NOMO-1 (cell line): ENCODE measurements at regions not wholly inside any gene's neighbourhood (a gene's known extent, or its start where the extent isn't known, plus 50 kb on each side); places are given as distances from the start of the nearest gene placed in this dataset.

Source experiments
- DNase-seq, 2 experiments: peaks; one replicate each; lab custom pipeline; 2025; ENCODE audit not compliant: unreplicated experiment in 2 of 2; lab: John Stamatoyannopoulos, UW

GRCh38 chr1:228913626-228914414, 178.5 kb downstream of the RHOU start:
- no peak for DNase-seq

GRCh38 chr1:228914700-228915099, 179.4 kb downstream of the RHOU start:
- no peak for DNase-seq

- no peak for DNase-seq
These were observed 182.1 kb downstream of the RHOU start for GRCh38 chr1:228917342-228917741.

GRCh38 chr1:228917755-228918154, 182.5 kb downstream of the RHOU start:
- DNase-seq: no peak

- no peak for DNase-seq
These were observed 183.1 kb downstream of the RHOU start for GRCh38 chr1:228918335-228918734.

- no peak for DNase-seq
These were observed 184.6 kb downstream of the RHOU start for GRCh38 chr1:228919914-228920313.

- DNase-seq: no peak
These were observed 185.6 kb downstream of the RHOU start for GRCh38 chr1:228920831-228921230.

GRCh38 chr1:228921481-228921880, 186.2 kb downstream of the RHOU start:
- DNase-seq: peak; percentile 71 to 77

- DNase-seq: no peak
These were observed 187.6 kb downstream of the RHOU start for GRCh38 chr1:228922722-228923376.

- DNase-seq: no peak
These were observed 188.9 kb downstream of the RHOU start for GRCh38 chr1:228923973-228924686.

GRCh38 chr1:228925691-228926090, 190.4 kb downstream of the RHOU start:
- DNase-seq: no peak

GRCh38 chr1:228927421-228927820, 192.1 kb downstream of the RHOU start:
- no peak for DNase-seq

- DNase-seq: no peak
These were observed 192.9 kb downstream of the RHOU start for GRCh38 chr1:228927946-228928898.

GRCh38 chr1:228929476-228930027, 194.3 kb downstream of the RHOU start:
- no peak for DNase-seq

GRCh38 chr1:228930479-228930957, 195.2 kb downstream of the RHOU start:
- no peak for DNase-seq

- DNase-seq: no peak
These were observed 198.5 kb downstream of the RHOU start for GRCh38 chr1:228933753-228934152.

GRCh38 chr1:228935198-228935663, 200.0 kb downstream of the RHOU start:
- no peak for DNase-seq

GRCh38 chr1:228935855-228936727, 200.8 kb downstream of the RHOU start:
- DNase-seq: peak; percentile 12 to 57

- DNase-seq: no peak
These were observed 201.6 kb downstream of the RHOU start for GRCh38 chr1:228936881-228937280.
